Left lung (tissue), 4 donors: ENCODE measurements at regions not wholly inside any gene's neighbourhood (a gene's known extent, or its start where the extent isn't known, plus 50 kb on each side); places are given as distances from the start of the nearest gene placed in this dataset.
"Not testable (repeated sequence)": the region's sequence is repeated elsewhere in the genome, so short reads cannot be mapped to it uniquely, and the experiment has no call there.

Experiments
- ATAC-seq: fragments of 200-7000 bp; cut with Tn5 transposase; one replicate; pipeline ENCODE4 v1.9.1; 2020; ENCODE audit warnings: moderate library complexity
- DNase-seq, 4 donors: peaks; one replicate each; pipeline ENCODE4 v3.0.0-alpha.2; 2013 to 2020
- H3K27ac ChIP-seq, 2 donors: fragments of 200-600 bp; sonication (generic) in 1 of 2; one replicate each; pipeline versions ENCODE4 v1.5.0 to v1.8.0; 2020 to 2021
- H3K27me3 ChIP-seq, 2 donors: fragments of 200-600 bp; sonication (generic) in 1 of 2; one replicate each; pipeline versions ENCODE4 v1.5.0 to v1.8.0; 2020 to 2021
- H3K36me3 ChIP-seq, 2 donors: fragments of 200-600 bp; sonication (generic) in 1 of 2; one replicate each; pipeline versions ENCODE4 v1.5.0 to v1.8.0; 2020 to 2021
- H3K4me1 ChIP-seq, 2 donors: fragments of 200-600 bp; one replicate each; pipeline ENCODE4 v1.8.0; 2021
- H3K4me3 ChIP-seq, 2 donors: fragments of 200-600 bp; sonication (generic) in 1 of 2; one replicate each; pipeline versions ENCODE4 v1.5.0 to v1.8.0; 2020 to 2021; ENCODE audit warnings: mild to moderate bottlenecking in 1 of 2
- H3K9me3 ChIP-seq, 2 donors: fragments of 200-600 bp; sonication (generic) in 1 of 2; one replicate each; pipeline versions ENCODE4 v1.5.0 to v1.8.0; 2020 to 2021
- CTCF ChIP-seq, 2 donors: fragments of 200-600 bp; sonication (generic) in 1 of 2; IDR thresholded peaks; one replicate each; pipeline versions ENCODE4 v1.5.0 to v1.8.0; 2021; ENCODE audit warnings: antibody characterized with exemption in 2 of 2
- intact Hi-C, 2 donors: fragments of 100-400 bp; cut with DNase I; formaldehyde crosslinking; loops; one replicate each; pipeline versions ENCODE4 v1.11.2 to v1.14.2; 2022
- donor health status: DM: no; HTN: yes; CAD: no.
- donor health status: DM: no; HTN: no; CAD: no.

- DNase-seq = no peak
- Histone ChIP-seq H3K27ac (no peak overlapping the region), H3K27me3 (no peaks in the 10 kb centered on the region), H3K4me3 (no peak overlapping the region), H3K36me3 (no peaks in the 10 kb centered on the region), H3K9me3 (no peaks in the 10 kb centered on the region), H3K4me1 (no peaks in the 10 kb centered on the region)
- no peak for TF ChIP-seq CTCF (IDR thresholded peaks at IDR 0.05)
- ATAC-seq = no peak
- intact Hi-C loops = no loop called here
Measured at GRCh38 chr10:7108141-7108540, 302.7 kb downstream of the SFMBT2 start.

GRCh38 chr10:7107285-7107684, 303.5 kb downstream of the SFMBT2 start:
- H3K27me3 ChIP-seq = no peaks in the 10 kb centered on the region
- no peak overlapping the region for H3K4me3 ChIP-seq
- no peaks in the 10 kb centered on the region for H3K9me3 ChIP-seq
- no peak overlapping the region for H3K27ac ChIP-seq
- H3K36me3 ChIP-seq = no peaks in the 10 kb centered on the region
- no peaks in the 10 kb centered on the region for H3K4me1 ChIP-seq
- peak; percentile 33 for ATAC-seq
- TF ChIP-seq CTCF (IDR thresholded peaks at IDR 0.05) = no peak
- intact Hi-C loops = no loop called here
- DNase-seq = no peak

- DNase-seq, ATAC-seq, H3K9me3 ChIP-seq, H3K36me3 ChIP-seq, H3K4me3 ChIP-seq, intact Hi-C loops, H3K27me3 ChIP-seq, H3K27ac ChIP-seq, H3K4me1 ChIP-seq: not testable (repeated sequence)
Measured at GRCh38 chr10:7104379-7104778, 306.5 kb downstream of the SFMBT2 start.

- no peak for DNase-seq
- no peak for TF ChIP-seq CTCF (IDR thresholded peaks at IDR 0.05)
- H3K4me1 ChIP-seq = no peaks in the 10 kb centered on the region
- no peak overlapping the region for H3K4me3 ChIP-seq
- no peaks in the 10 kb centered on the region for H3K9me3 ChIP-seq
- ATAC-seq = no peak
- no peaks in the 10 kb centered on the region for H3K36me3 ChIP-seq
- intact Hi-C loops = no loop called here
- H3K27me3 ChIP-seq = no peaks in the 10 kb centered on the region
- no peak overlapping the region for H3K27ac ChIP-seq
Measured at GRCh38 chr10:7102557-7103349, 308.1 kb downstream of the SFMBT2 start.

GRCh38 chr10:7102084-7102483, 308.8 kb downstream of the SFMBT2 start:
- H3K27me3 ChIP-seq = no peaks in the 10 kb centered on the region
- no peak overlapping the region for H3K4me3 ChIP-seq
- DNase-seq (peak in 2 of 4 donors; percentile 88 to 91), ATAC-seq (peak; percentile 67)
- TF ChIP-seq CTCF (IDR thresholded peaks at IDR 0.05) = no peak
- H3K9me3 ChIP-seq = no peaks in the 10 kb centered on the region
- intact Hi-C loops = no loop called here
- H3K36me3 ChIP-seq = no peaks in the 10 kb centered on the region
- no peaks in the 10 kb centered on the region for H3K4me1 ChIP-seq
- H3K27ac ChIP-seq = no peak overlapping the region

GRCh38 chr10:7101451-7101850, 309.4 kb downstream of the SFMBT2 start:
- no peak for TF ChIP-seq CTCF (IDR thresholded peaks at IDR 0.05)
- DNase-seq = no peak
- Histone ChIP-seq H3K27ac (no peak overlapping the region), H3K36me3 (no peaks in the 10 kb centered on the region), H3K9me3 (no peaks in the 10 kb centered on the region), H3K4me3 (no peak overlapping the region), H3K4me1 (no peaks in the 10 kb centered on the region), H3K27me3 (no peaks in the 10 kb centered on the region)
- no peak for ATAC-seq
- intact Hi-C loops = no loop called here
